SJCRH30 (cell line): ENCODE measurements at regions not wholly inside any gene's neighbourhood (a gene's known extent, or its start where the extent isn't known, plus 50 kb on each side); places are given as distances from the start of the nearest gene placed in this dataset.
"Not testable (repeated sequence)": the region's sequence is repeated elsewhere in the genome, so short reads cannot be mapped to it uniquely, and the experiment has no call there.

Experiments
- DNase-seq, 2 experiments: peaks; one replicate each; pipeline ENCODE4 v3.0.0-alpha.2; 2015 to 2020
- H3K27ac ChIP-seq: fragments of 250-450 bp; sonication (Bioruptor Pico); 2 replicates; pipeline ENCODE4 v1.5.1; 2020; ENCODE audit warnings: mild to moderate bottlenecking, moderate library complexity
- H3K27me3 ChIP-seq: fragments of 250-450 bp; sonication (Bioruptor Pico); 2 replicates; pipeline ENCODE4 v1.5.1; 2020; ENCODE audit warnings: mild to moderate bottlenecking, moderate library complexity
- H3K36me3 ChIP-seq: fragments of 250-450 bp; sonication (Bioruptor Pico); 2 replicates; pipeline ENCODE4 v1.5.1; 2020; ENCODE audit warnings: mild to moderate bottlenecking, moderate library complexity
- H3K4me1 ChIP-seq: fragments of 250-450 bp; sonication (Bioruptor Pico); 2 replicates; pipeline ENCODE4 v1.5.1; 2020; ENCODE audit warnings: mild to moderate bottlenecking, moderate library complexity
- H3K4me3 ChIP-seq: fragments of 250-450 bp; sonication (Bioruptor Pico); 2 replicates; pipeline ENCODE4 v1.5.1; 2020; ENCODE audit warnings: mild to moderate bottlenecking, moderate library complexity
- H3K9me3 ChIP-seq: fragments of 250-450 bp; sonication (Bioruptor Pico); replicated peaks from 2 replicates; pipeline ENCODE4 v1.5.1; 2020; ENCODE audit warnings: mild to moderate bottlenecking, moderate library complexity

- DNase-seq = no peak
- no peaks in the 10 kb centered on the region for H3K36me3 ChIP-seq
- H3K9me3 ChIP-seq = no peaks in the 10 kb centered on the region
- no peak overlapping the region for H3K4me3 ChIP-seq
- H3K4me1 ChIP-seq = 0 out of 2 replicates have a peak, but pooled peaks cover 3% of the 10 kb centered on the region
- no peaks in the 10 kb centered on the region for H3K27me3 ChIP-seq
- H3K27ac ChIP-seq = no peak overlapping the region
Observed at GRCh38 chr22:22817468-22818201, 70.0 kb upstream of the IGLL5 start.

- 0 out of 2 replicates have a peak, but pooled peaks cover 3% of the 10 kb centered on the region for H3K4me1 ChIP-seq
- no peaks in the 10 kb centered on the region for H3K9me3 ChIP-seq
- H3K27me3 ChIP-seq = no peaks in the 10 kb centered on the region
- H3K36me3 ChIP-seq = no peaks in the 10 kb centered on the region
- no peak overlapping the region for H3K27ac ChIP-seq
- H3K4me3 ChIP-seq = no peak overlapping the region
- no peak for DNase-seq
Observed at GRCh38 chr22:22818202-22818538, 69.4 kb upstream of the IGLL5 start.

- Histone ChIP-seq H3K36me3 (no peaks in the 10 kb centered on the region), H3K9me3 (no peaks in the 10 kb centered on the region), H3K27me3 (no peaks in the 10 kb centered on the region), H3K4me1 (0 out of 2 replicates have a peak, but pooled peaks cover 3% of the 10 kb centered on the region), H3K4me3 (no peak overlapping the region), H3K27ac (no peak overlapping the region)
- peak in 1 of 2 experiments; percentile 48 for DNase-seq
Observed at GRCh38 chr22:22818861-22819855, 68.5 kb upstream of the IGLL5 start.

- H3K4me3 ChIP-seq = no peak overlapping the region
- H3K4me1 ChIP-seq = peaks cover 10% of the 10 kb centered on the region
- H3K36me3 ChIP-seq = no peaks in the 10 kb centered on the region
- H3K27me3 ChIP-seq = no peaks in the 10 kb centered on the region
- H3K27ac ChIP-seq = no peak overlapping the region
- no peaks in the 10 kb centered on the region for H3K9me3 ChIP-seq
- no peak for DNase-seq
Observed at GRCh38 chr22:22820076-22820475, 67.5 kb upstream of the IGLL5 start.

DNA sequence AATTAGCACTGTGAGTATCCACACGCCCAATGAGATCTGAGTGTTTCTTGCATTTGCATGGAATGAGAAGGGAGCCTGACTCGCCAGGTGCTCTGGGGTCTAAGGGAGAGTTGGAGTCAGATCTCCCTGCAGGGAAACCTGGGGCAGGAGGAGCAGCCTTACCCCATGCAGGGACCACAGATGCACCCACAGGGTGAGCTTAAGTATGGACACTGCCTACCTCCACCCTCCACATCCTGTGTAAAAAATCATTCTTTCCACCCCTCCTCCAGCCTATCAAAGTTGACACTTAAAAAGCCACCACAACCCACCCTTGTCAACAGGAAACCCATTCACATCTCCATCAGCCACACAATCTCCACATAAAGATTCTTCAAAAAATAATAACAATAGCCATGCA lies 67.0 kb upstream of the IGLL5 start:
- no peak for DNase-seq
- Histone ChIP-seq H3K27me3 (no peaks in the 10 kb centered on the region), H3K36me3 (no peaks in the 10 kb centered on the region)

DNA sequence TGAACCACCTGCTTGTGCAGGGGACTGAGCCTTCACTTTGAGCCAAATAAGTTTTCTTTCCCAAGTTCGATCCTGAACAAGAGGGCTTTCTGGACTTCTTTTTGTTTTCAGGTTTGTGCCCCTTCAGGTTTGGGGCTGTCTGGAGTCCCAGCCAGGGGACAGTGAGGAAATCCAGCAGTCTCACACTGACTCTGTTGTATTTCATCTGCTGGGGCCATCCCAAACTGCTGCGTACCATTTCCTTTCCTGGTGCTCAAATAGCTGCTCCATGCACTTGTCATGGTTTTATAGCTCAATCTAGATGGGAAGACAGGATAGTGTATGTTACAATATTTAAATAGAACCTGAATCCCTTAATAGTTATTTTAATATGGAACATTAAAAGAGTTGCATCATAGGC lies 66.3 kb upstream of the IGLL5 start:
- no peaks in the 10 kb centered on the region for H3K27me3 ChIP-seq
- no peak overlapping the region for H3K4me3 ChIP-seq
- no peaks in the 10 kb centered on the region for H3K9me3 ChIP-seq
- no peaks in the 10 kb centered on the region for H3K36me3 ChIP-seq
- peaks cover 22% of the 10 kb centered on the region for H3K4me1 ChIP-seq
- H3K27ac ChIP-seq = no peak overlapping the region
- DNase-seq = no peak

More for the DNA sequence above, 67.0 kb upstream of the IGLL5 start:
- H3K4me3 ChIP-seq = no peak overlapping the region
- no peak overlapping the region for H3K27ac ChIP-seq
- peaks cover 15% of the 10 kb centered on the region for H3K4me1 ChIP-seq
- no peaks in the 10 kb centered on the region for H3K9me3 ChIP-seq

DNA sequence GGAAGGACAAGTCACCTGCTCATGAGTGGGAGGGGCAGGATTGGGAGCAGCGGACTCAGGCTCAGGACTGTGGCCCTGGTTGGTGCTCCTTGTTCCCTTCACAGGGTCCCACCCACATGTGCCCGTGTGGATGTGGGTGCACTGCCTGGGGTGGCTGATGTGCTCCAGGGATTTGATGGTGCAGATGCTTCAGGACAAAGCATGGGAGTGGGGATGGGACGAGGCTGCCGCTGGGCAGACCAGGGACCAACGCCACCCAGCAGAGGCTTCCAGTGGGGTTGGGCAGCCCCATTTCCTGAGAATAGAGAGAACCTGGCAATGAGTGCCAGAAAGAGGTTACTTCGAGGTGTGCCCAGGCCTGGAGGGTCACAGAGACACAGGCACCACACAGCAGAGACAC lies 65.5 kb upstream of the IGLL5 start:
- no peak overlapping the region for H3K4me3 ChIP-seq
- H3K9me3 ChIP-seq = no peaks in the 10 kb centered on the region
- no peak for DNase-seq
- no peaks in the 10 kb centered on the region for H3K27me3 ChIP-seq
- no peak overlapping the region for H3K27ac ChIP-seq
- H3K36me3 ChIP-seq = no peaks in the 10 kb centered on the region
- peaks cover 24% of the 10 kb centered on the region for H3K4me1 ChIP-seq

GRCh38 chr22:22822553-22822952 lies 65.1 kb upstream of the IGLL5 start:
- H3K4me1 ChIP-seq = peaks cover 27% of the 10 kb centered on the region
- not testable (repeated sequence) for H3K27ac ChIP-seq, H3K4me3 ChIP-seq, DNase-seq, H3K9me3 ChIP-seq, H3K36me3 ChIP-seq, H3K27me3 ChIP-seq

- no peak overlapping the region for H3K4me3 ChIP-seq
- H3K27ac ChIP-seq = no peak overlapping the region
Observed at GRCh38 chr22:22823131-22823810, 64.3 kb upstream of the IGLL5 start.

GRCh38 chr22:22824340-22825212 lies 63.0 kb upstream of the IGLL5 start:
- Histone ChIP-seq H3K4me1 (peaks cover 27% of the 10 kb centered on the region), H3K27me3 (no peaks in the 10 kb centered on the region), H3K36me3 (no peaks in the 10 kb centered on the region), H3K27ac (peak overlapping the region; percentile 64), H3K4me3 (no peak overlapping the region), H3K9me3 (no peaks in the 10 kb centered on the region)
- no peak for DNase-seq

More at GRCh38 chr22:22823131-22823810, 64.3 kb upstream of the IGLL5 start:
- DNase-seq = no peak
- Histone ChIP-seq H3K4me1 (peaks cover 27% of the 10 kb centered on the region), H3K27me3 (no peaks in the 10 kb centered on the region), H3K9me3 (no peaks in the 10 kb centered on the region), H3K36me3 (no peaks in the 10 kb centered on the region)

DNA sequence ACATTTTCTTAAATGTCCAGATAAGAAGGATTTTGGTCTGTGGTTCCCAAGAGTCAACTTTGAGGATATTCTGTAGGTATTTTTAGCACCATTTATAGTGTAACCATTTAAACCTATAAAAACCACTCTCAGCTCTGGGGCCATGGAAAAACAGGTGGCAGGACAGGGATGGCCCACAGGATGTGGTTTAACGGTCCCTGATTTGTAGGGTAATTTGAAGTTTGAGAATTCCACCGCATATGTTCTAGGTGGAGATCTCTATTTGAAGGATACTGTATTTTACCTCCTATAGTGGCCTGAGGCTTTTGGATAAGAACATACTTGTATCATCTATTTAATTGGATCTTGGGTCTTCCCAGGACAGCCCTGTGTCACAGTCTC lies 62.4 kb upstream of the IGLL5 start:
- no peaks in the 10 kb centered on the region; the same call in 1 of the 2 replicates for H3K9me3 ChIP-seq
- H3K4me1 ChIP-seq = peaks cover 23% of the 10 kb centered on the region
- H3K36me3 ChIP-seq = no peaks in the 10 kb centered on the region
- DNase-seq = peak; percentile 64 to 87
- H3K27ac ChIP-seq = peak overlapping the region; percentile 64
- H3K4me3 ChIP-seq = no peak overlapping the region
- H3K27me3 ChIP-seq = no peaks in the 10 kb centered on the region

DNA sequence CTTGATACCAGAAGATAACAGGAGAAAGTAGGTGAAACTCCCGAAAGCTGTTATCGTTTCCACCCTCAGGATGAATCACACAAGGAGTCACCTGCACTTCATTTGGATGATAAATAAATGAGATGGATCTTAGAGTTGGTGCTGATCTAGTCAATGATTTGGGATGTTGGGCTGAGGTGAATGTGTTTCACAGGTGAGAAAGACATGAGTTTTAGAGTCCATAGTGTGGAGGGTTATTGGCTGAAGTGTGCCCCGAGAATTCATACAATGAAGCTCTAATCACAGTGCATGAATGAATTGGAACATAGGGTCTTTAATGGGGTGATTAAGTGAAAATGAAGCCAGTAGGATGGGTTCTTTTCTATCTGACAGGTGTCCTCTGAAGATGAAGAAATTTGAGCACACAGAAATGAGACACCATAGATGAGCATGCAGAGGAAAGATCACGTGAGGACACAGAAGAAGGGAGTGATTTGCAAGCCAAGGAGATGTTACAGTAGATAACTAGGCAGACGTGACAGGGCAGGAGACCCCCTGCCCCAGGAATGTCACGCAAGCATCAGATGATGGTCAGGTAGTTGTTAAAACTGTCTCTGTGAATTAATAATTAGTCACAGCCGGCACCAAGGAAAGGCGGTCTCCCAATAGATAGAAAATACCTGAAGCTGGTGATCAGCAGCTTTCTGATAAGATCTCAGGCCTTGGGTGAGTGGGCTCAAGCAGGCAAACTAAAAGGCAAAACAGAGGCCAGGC lies 60.3 kb upstream of the IGLL5 start:
- Histone ChIP-seq H3K4me1 (peaks cover 23% of the 10 kb centered on the region), H3K36me3 (no peaks in the 10 kb centered on the region), H3K9me3 (peaks cover 6% of the 10 kb centered on the region), H3K27me3 (no peaks in the 10 kb centered on the region), H3K27ac (no peak overlapping the region), H3K4me3 (no peak overlapping the region)
- no peak for DNase-seq

- H3K27me3 ChIP-seq = no peaks in the 10 kb centered on the region
- peaks cover 16% of the 10 kb centered on the region for H3K4me1 ChIP-seq
- H3K27ac ChIP-seq = no peak overlapping the region
Observed at GRCh38 chr22:22830193-22830592, 57.4 kb upstream of the IGLL5 start.

More at GRCh38 chr22:22830193-22830592, 57.4 kb upstream of the IGLL5 start:
- Histone ChIP-seq H3K36me3 (no peaks in the 10 kb centered on the region), H3K9me3 (peaks cover 10% of the 10 kb centered on the region), H3K4me3 (no peak overlapping the region)
- no peak for DNase-seq
